ENCODE measurements at regions not wholly inside any gene's neighbourhood (a gene's known extent, or its start where the extent isn't known, plus 50 kb on each side); places are given as distances from the start of the nearest gene placed in this dataset.

DNA sequence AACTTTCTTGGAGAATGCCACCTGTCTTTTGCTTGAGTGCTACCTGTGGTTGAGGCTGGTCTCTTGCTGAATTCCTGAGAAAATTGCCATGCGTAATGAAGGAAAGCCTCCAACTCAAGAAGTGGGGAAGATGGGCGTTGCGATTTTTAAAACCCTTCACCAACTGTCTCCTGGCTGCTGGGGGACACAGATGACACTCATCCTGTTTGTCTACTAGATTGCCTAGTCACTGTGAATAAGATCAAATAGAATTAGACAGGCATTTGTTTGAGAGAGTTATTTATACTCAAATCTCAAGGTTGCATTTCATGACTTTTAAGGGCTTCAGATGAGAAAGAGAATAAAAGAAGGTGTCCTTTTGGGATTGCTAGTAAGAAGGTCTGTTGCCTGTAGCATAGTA, 84.3 kb upstream of the MTPN start:
- no peak overlapping the region for H2BK20ac ChIP-seq (ENCODE audit: low read depth, low read length, poor library complexity, severe bottlenecking)
- H4K91ac ChIP-seq (ENCODE audit: insufficient read length, low read depth, low read length) = no peak overlapping the region
- no peak overlapping the region for H3K18ac ChIP-seq (ENCODE audit: insufficient read length, low read depth, low read length)
- H2BK15ac ChIP-seq (ENCODE audit: low read depth, low read length) = no peak overlapping the region
- no peak overlapping the region for H2AK5ac ChIP-seq (ENCODE audit: insufficient read length, low read length)
- DNase-seq = no peak
- H4K20me1 ChIP-seq (ENCODE audit: control insufficient read depth, insufficient read depth, insufficient read length) = no peaks in the 10 kb centered on the region
- Mint-ChIP-seq H3K4me1 (peaks cover 4 to 9% of the 10 kb centered on the region in 2 experiments; a peak in 2 of 4 replicates), H3K36me3 (ENCODE audit: insufficient read depth in 1 of 3, low read depth in 3 of 3) (no peaks in the 10 kb centered on the region), H3K9me3 (no peaks in the 10 kb centered on the region), H3K27me3 (ENCODE audit: low read depth) (no peaks in the 10 kb centered on the region; the same call in 1 of the 2 replicates), H3K27ac (no peak overlapping the region; a peak in 1 of 7 replicates), H3K4me3 (no peak overlapping the region)
- no peak overlapping the region for H3K23ac ChIP-seq (ENCODE audit: insufficient read length, low read depth, low read length)
- H2BK5ac ChIP-seq (ENCODE audit: insufficient read length, low read length) = no peak overlapping the region
- no peaks in the 10 kb centered on the region for H3K79me2 ChIP-seq (ENCODE audit: insufficient read depth, low read length)
- no peak overlapping the region for H3K56ac ChIP-seq (ENCODE audit: insufficient read length, low read depth, low read length)
- H2BK12ac ChIP-seq (ENCODE audit: insufficient read length, low read depth, low read length) = no peak overlapping the region
- no peak overlapping the region for H3K9ac ChIP-seq (ENCODE audit: extremely low read depth, insufficient read length, low read length)
- no peak overlapping the region for H4K8ac ChIP-seq (replicated peaks; ENCODE audit: insufficient read length, low read depth, low read length)
- H3K4me1 ChIP-seq (ENCODE audit: insufficient read depth, low read length) = no peaks in the 10 kb centered on the region; the same call in 1 of the 2 replicates
- no peak overlapping the region for H3T11ph ChIP-seq (ENCODE audit: low read length)
- H2BK120ac ChIP-seq (ENCODE audit: low read depth, low read length, poor library complexity, severe bottlenecking) = no peak overlapping the region
- H3K27ac ChIP-seq (ENCODE audit: insufficient read length, low read depth, low read length) = no peak overlapping the region
- H3K14ac ChIP-seq (ENCODE audit: insufficient read depth, low read length) = no peak overlapping the region
- TF ChIP-seq, protein P1, sequence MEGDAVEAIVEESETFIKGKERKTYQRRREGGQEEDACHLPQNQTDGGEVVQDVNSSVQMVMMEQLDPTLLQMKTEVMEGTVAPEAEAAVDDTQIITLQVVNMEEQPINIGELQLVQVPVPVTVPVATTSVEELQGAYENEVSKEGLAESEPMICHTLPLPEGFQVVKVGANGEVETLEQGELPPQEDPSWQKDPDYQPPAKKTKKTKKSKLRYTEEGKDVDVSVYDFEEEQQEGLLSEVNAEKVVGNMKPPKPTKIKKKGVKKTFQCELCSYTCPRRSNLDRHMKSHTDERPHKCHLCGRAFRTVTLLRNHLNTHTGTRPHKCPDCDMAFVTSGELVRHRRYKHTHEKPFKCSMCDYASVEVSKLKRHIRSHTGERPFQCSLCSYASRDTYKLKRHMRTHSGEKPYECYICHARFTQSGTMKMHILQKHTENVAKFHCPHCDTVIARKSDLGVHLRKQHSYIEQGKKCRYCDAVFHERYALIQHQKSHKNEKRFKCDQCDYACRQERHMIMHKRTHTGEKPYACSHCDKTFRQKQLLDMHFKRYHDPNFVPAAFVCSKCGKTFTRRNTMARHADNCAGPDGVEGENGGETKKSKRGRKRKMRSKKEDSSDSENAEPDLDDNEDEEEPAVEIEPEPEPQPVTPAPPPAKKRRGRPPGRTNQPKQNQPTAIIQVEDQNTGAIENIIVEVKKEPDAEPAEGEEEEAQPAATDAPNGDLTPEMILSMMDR (conservative IDR thresholded peaks at IDR 0.05) = no peak
- no peak overlapping the region for H4K5ac ChIP-seq (ENCODE audit: insufficient read length, low read depth, low read length)
- no peak overlapping the region for H3K4me2 ChIP-seq (ENCODE audit: insufficient read depth, insufficient read length, low read length)
- WGBS (ENCODE audit: extremely low coverage, insufficient read length, low lambda C conversion rate) = no CpG with 5 or more reads among the region's 3 CpGs
- H3K4ac ChIP-seq (ENCODE audit: low read depth, low read length) = no peak overlapping the region
- no peaks in the 10 kb centered on the region for H3K9me3 ChIP-seq (ENCODE audit: control insufficient read depth, low read depth, low read length)
- no peaks in the 10 kb centered on the region for H3K23me2 ChIP-seq (ENCODE audit: insufficient read length, low read depth, low read length, poor library complexity, severe bottlenecking)
- no peak overlapping the region for H2AFZ ChIP-seq (ENCODE audit: low read length)
- no peaks in the 10 kb centered on the region for H3K79me1 ChIP-seq (ENCODE audit: insufficient read depth, low read depth, low read length, poor library complexity, severe bottlenecking)
- no peaks in the 10 kb centered on the region for H3K27me3 ChIP-seq (ENCODE audit: insufficient read depth, low read length)
